ENCODE measurements at regions not wholly inside any gene's neighbourhood (a gene's known extent, or its start where the extent isn't known, plus 50 kb on each side); places are given as distances from the start of the nearest gene placed in this dataset.

DNA sequence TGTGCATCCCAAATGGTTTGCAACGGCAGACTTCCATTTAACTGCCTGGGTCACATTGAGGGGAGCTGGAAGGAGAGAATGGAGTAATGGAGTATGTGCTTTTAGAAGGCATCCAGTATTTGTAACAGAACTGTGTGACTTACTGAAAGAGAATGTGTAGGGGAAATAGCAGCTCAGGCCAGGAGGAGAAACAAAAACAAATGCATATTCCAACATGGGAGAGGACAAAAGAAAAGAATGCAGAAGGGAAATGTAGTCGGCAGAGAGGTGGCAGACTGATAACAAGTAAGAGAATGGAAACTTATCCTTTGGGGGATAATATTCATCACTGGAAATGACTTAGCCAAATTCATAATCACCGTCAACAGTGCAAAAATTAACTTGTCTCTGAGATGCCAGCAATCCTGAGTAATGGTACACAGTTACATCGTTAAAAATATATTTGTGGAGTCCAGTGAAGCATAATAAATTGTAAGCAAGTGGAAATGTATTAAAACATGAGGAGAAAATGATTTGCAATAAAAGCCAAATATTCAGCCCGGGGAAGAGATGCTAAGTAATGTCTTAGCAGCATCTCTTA is 294.9 kb upstream of the SGO1 start:
- ChIA-PET POLR2A (ENCODE audit: partially characterized antibody) (no interaction called here), CTCF (ENCODE audit: partially characterized antibody) (interaction anchor here (0.6 to 1.0 kb wide), 3 partner anchors 15 to 631 kb away, joined by 3 read pairs; no protein-coding TSS in a partner anchor)
- Histone ChIP-seq H3K36me3 (ENCODE audit: control insufficient read depth in 2 of 4, insufficient read depth in 4 of 4, low read length in 3 of 4) (no peaks in the 10 kb centered on the region), H3K4me3 (ENCODE audit: extremely low read depth in 1 of 4, insufficient read depth in 2 of 4, low read depth in 3 of 4, low read length in 4 of 4) (no peak overlapping the region), H3K9ac (replicated peaks in 1 of 4; ENCODE audit: extremely low read depth in 1 of 4, low read depth in 3 of 4, low read length in 3 of 4) (no peak overlapping the region), H3K4me2 (ENCODE audit: insufficient read depth in 1 of 2, low read depth in 2 of 2, low read length in 2 of 2) (peak overlapping the region; percentile 13 to 53; a peak in 2 of 4 replicates), H2AFZ (ENCODE audit: low read length) (no peak overlapping the region), H4K91ac (replicated peaks; ENCODE audit: insufficient read length, low read length) (peak overlapping the region; percentile 49), H3K9me3 (ENCODE audit: insufficient read depth in 2 of 2, low read depth in 1 of 2, low read length in 1 of 2) (peaks cover 3 to 6% of the 10 kb centered on the region in 2 experiments; a peak in 2 of 4 replicates), H2BK12ac (ENCODE audit: low read depth, low read length) (peak overlapping the region; percentile 52; the same call in 1 of the 2 replicates), H3K27me3 (replicated peaks in 1 of 4; ENCODE audit: control insufficient read depth in 3 of 4, extremely low read depth in 1 of 4, insufficient read depth in 3 of 4, low read length in 3 of 4) (no peaks in the 10 kb centered on the region), H2BK20ac (ENCODE audit: low read length) (no peak overlapping the region; the same call in 1 of the 2 replicates), H3K79me1 (ENCODE audit: low read depth, low read length) (no peaks in the 10 kb centered on the region), H4K8ac (ENCODE audit: extremely low read depth, insufficient read depth, low read length) (no peak overlapping the region), H3K27ac (ENCODE audit: low read depth, low read length) (no peak overlapping the region), H3K23ac (ENCODE audit: insufficient read length) (no peak overlapping the region), H2BK15ac (ENCODE audit: low read length) (no peak overlapping the region), H3K4ac (replicated peaks; ENCODE audit: insufficient read length, low read depth, low read length) (no peak overlapping the region), H2BK5ac (ENCODE audit: low read depth, low read length) (peak overlapping the region; percentile 80; the same call in 1 of the 2 replicates), H3K56ac (replicated peaks; ENCODE audit: insufficient read length, low read depth, low read length) (no peak overlapping the region), H3K14ac (ENCODE audit: insufficient read length) (no peak overlapping the region), H2BK120ac (replicated peaks; ENCODE audit: low read depth, low read length) (no peak overlapping the region), H2AK5ac (ENCODE audit: low read depth, low read length) (no peak overlapping the region), H4K20me1 (replicated peaks in 1 of 2; ENCODE audit: control insufficient read depth in 1 of 2, insufficient read depth in 2 of 2, low read length in 2 of 2) (no peaks in the 10 kb centered on the region), H3K4me1 (replicated peaks in 1 of 4; ENCODE audit: control insufficient read depth in 3 of 4, insufficient read depth in 4 of 4, low read length in 3 of 4) (peaks cover 0 to 5% (median 0%) of the 10 kb centered on the region in 4 experiments; a peak in 5 of 7 replicates), H3K23me2 (ENCODE audit: low read depth, low read length) (no peaks in the 10 kb centered on the region; the same call in 1 of the 2 replicates), H4K5ac (ENCODE audit: insufficient read length, low read depth, low read length) (no peak overlapping the region), H3K79me2 (ENCODE audit: control insufficient read depth in 1 of 2, insufficient read depth in 2 of 2, low read length in 2 of 2) (no peaks in the 10 kb centered on the region), H3K18ac (ENCODE audit: extremely low read depth, low read length) (0 out of 2 replicates have a peak overlapping the region, but pooled peaks have one; percentile 83)
- FAIRE-seq, result peak; percentile 36
- TF ChIP-seq TEAD4 (IDR thresholded peaks at IDR 0.05; ENCODE audit: low read depth, low read length), result peak; percentile 36; the same call in 1 of the 2 replicates
- TF ChIP-seq CBX5 (IDR thresholded peaks at IDR 0.05; ENCODE audit: low read depth, low read length), result no peak
- no peak for DNase-seq (ENCODE audit: low read depth in 1 of 2, low spot score in 2 of 2)
- WGBS, 2 experiments (ENCODE audit: extremely low coverage in 1 of 2, insufficient coverage in 1 of 2, insufficient read length in 1 of 2, insufficient replicate concordance in 2 of 2, low coverage in 1 of 2, low lambda C conversion rate in 2 of 2, missing lambda C conversion rate in 1 of 2), result 74% methylated on average over 5 of the region's 5 CpGs; no CpG with 5 or more reads in 1 of the 2 experiments
